B cell (primary cell): ENCODE measurements at regions not wholly inside any gene's neighbourhood (a gene's known extent, or its start where the extent isn't known, plus 50 kb on each side); places are given as distances from the start of the nearest gene placed in this dataset.

Experiments
- CTCF ChIP-seq: fragments of 200-600 bp; IDR thresholded peaks from one replicate; pipeline ENCODE4 v1.8.0; 2022; ENCODE audit warnings: antibody characterized with exemption, mild to moderate bottlenecking
- EZH2 ChIP-seq: IDR thresholded peaks from 2 replicates; pipeline ENCODE4 v1.6.1; 2012; ENCODE audit warnings: borderline replicate concordance, low read depth, mild to moderate bottlenecking, moderate library complexity, low read length; ENCODE audit not compliant: insufficient read depth, poor library complexity, severe bottlenecking

- TF ChIP-seq CTCF (no peak), EZH2 (no peak)
These were observed 156.8 kb upstream of the UBE2E3 start for GRCh38 chr2:180823546-180824141.
